Left hindlimb (tissue), 1 donor: ENCODE measurements at regions not wholly inside any gene's neighbourhood (a gene's known extent, or its start where the extent isn't known, plus 50 kb on each side); places are given as distances from the start of the nearest gene placed in this dataset.
A peak's percentile ranks its signal among the peaks of the same experiment; 100 is the strongest.
"Not testable (repeated sequence)": the region's sequence is repeated elsewhere in the genome, so short reads cannot be mapped to it uniquely, and the experiment has no call there.

ENCODE experiments used
- DNase-seq: peaks from one replicate; pipeline ENCODE4 v3.0.0-alpha.2; 2018

- no peak for DNase-seq
Observed at GRCh38 chrX:21126661-21127060, 247.6 kb upstream of the CNKSR2 start.

GRCh38 chrX:21131346-21131745 is 242.9 kb upstream of the CNKSR2 start:
- no peak for DNase-seq

- no peak for DNase-seq
Observed at GRCh38 chrX:21131786-21132185, 242.4 kb upstream of the CNKSR2 start.

GRCh38 chrX:21132686-21133393 is 241.4 kb upstream of the CNKSR2 start:
- no peak for DNase-seq

- no peak for DNase-seq
Observed at GRCh38 chrX:21150208-21150607, 224.0 kb upstream of the CNKSR2 start.

- no peak for DNase-seq
Observed at GRCh38 chrX:21151051-21151450, 223.2 kb upstream of the CNKSR2 start.

GRCh38 chrX:21153033-21153432 is 221.2 kb upstream of the CNKSR2 start:
- DNase-seq = no peak

- DNase-seq = no peak
Observed at GRCh38 chrX:21153503-21153902, 220.7 kb upstream of the CNKSR2 start.

GRCh38 chrX:21155916-21156315 is 218.3 kb upstream of the CNKSR2 start:
- no peak for DNase-seq

- no peak for DNase-seq
Observed at GRCh38 chrX:21156632-21157031, 217.6 kb upstream of the CNKSR2 start.

- no peak for DNase-seq
Observed at GRCh38 chrX:21158678-21159077, 215.5 kb upstream of the CNKSR2 start.

- DNase-seq = no peak
Observed at GRCh38 chrX:21166272-21166982, 207.8 kb upstream of the CNKSR2 start.

GRCh38 chrX:21167011-21167410 is 207.2 kb upstream of the CNKSR2 start:
- DNase-seq = no peak

- no peak for DNase-seq
Observed at GRCh38 chrX:21167494-21167893, 206.7 kb upstream of the CNKSR2 start.

GRCh38 chrX:21168401-21169160 is 205.6 kb upstream of the CNKSR2 start:
- DNase-seq = no peak

- no peak for DNase-seq
Observed at GRCh38 chrX:21171181-21171580, 203.0 kb upstream of the CNKSR2 start.

GRCh38 chrX:21174439-21174838 is 199.8 kb upstream of the CNKSR2 start:
- DNase-seq = no peak

- DNase-seq = peak; percentile 26
Observed at GRCh38 chrX:21176921-21177571, 197.2 kb upstream of the CNKSR2 start.

- DNase-seq = no peak
Observed at GRCh38 chrX:21181232-21181853, 192.9 kb upstream of the CNKSR2 start.

- no peak for DNase-seq
Observed at GRCh38 chrX:21193196-21193595, 181.0 kb upstream of the CNKSR2 start.

- DNase-seq = no peak
Observed at GRCh38 chrX:21194526-21194925, 179.7 kb upstream of the CNKSR2 start.

- DNase-seq = no peak
Observed at GRCh38 chrX:21207080-21207479, 167.1 kb upstream of the CNKSR2 start.

GRCh38 chrX:21219208-21219607 is 155.0 kb upstream of the CNKSR2 start:
- not testable (repeated sequence) for DNase-seq
